ENCODE measurements at regions not wholly inside any gene's neighbourhood (a gene's known extent, or its start where the extent isn't known, plus 50 kb on each side); places are given as distances from the start of the nearest gene placed in this dataset.

DNA sequence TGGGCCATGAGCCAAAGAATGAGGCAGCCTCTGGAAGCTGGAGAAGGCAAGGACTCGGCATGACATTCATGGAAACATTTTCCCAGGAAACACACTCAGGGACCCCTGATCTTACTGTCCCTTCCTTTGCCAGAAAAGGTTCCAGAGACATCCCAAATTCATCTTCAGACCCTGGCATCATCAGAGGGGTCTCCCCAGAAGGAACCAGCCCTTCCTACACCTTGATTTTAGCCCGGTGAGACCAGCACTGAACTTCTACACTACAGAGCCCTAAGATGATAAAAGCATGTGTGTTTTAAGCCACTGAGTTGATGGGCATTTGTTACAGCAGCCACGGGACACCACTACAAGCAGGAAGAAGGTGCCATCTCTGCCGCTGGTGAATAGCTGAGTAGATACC is 262.3 kb downstream of the C16orf95 start:
- TF ChIP-seq, protein P1, sequence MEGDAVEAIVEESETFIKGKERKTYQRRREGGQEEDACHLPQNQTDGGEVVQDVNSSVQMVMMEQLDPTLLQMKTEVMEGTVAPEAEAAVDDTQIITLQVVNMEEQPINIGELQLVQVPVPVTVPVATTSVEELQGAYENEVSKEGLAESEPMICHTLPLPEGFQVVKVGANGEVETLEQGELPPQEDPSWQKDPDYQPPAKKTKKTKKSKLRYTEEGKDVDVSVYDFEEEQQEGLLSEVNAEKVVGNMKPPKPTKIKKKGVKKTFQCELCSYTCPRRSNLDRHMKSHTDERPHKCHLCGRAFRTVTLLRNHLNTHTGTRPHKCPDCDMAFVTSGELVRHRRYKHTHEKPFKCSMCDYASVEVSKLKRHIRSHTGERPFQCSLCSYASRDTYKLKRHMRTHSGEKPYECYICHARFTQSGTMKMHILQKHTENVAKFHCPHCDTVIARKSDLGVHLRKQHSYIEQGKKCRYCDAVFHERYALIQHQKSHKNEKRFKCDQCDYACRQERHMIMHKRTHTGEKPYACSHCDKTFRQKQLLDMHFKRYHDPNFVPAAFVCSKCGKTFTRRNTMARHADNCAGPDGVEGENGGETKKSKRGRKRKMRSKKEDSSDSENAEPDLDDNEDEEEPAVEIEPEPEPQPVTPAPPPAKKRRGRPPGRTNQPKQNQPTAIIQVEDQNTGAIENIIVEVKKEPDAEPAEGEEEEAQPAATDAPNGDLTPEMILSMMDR (IDR thresholded peaks at IDR 0.05; ENCODE audit: low read depth, low read length) = no peak
- no peak for TF ChIP-seq EZH2phosphoT487 (IDR thresholded peaks at IDR 0.05; ENCODE audit: low read depth)
